SIG-M5 treated with dmso at 0.1 percent for 504 hours (cell line): ENCODE measurements at regions not wholly inside any gene's neighbourhood (a gene's known extent, or its start where the extent isn't known, plus 50 kb on each side); places are given as distances from the start of the nearest gene placed in this dataset.

Experiments
- DNase-seq: peaks from one replicate; lab custom pipeline; 2025; ENCODE audit not compliant: unreplicated experiment; lab: John Stamatoyannopoulos, UW

GRCh38 chr2:19300961-19301360, 57.5 kb downstream of the OSR1 start:
- no peak for DNase-seq

GRCh38 chr2:19299522-19299921, 58.9 kb downstream of the OSR1 start:
- DNase-seq, result no peak

- DNase-seq, result peak; percentile 5
Observed at GRCh38 chr2:19299032-19299431, 59.4 kb downstream of the OSR1 start.

- no peak for DNase-seq
Observed at GRCh38 chr2:19297716-19298115, 60.7 kb downstream of the OSR1 start.

GRCh38 chr2:19295998-19296502, 62.4 kb downstream of the OSR1 start:
- no peak for DNase-seq

GRCh38 chr2:19292007-19292406, 66.4 kb downstream of the OSR1 start:
- no peak for DNase-seq

GRCh38 chr2:19288291-19288690, 70.1 kb downstream of the OSR1 start:
- no peak for DNase-seq

GRCh38 chr2:19287324-19287723, 71.1 kb downstream of the OSR1 start:
- no peak for DNase-seq

- DNase-seq, result no peak
Observed at GRCh38 chr2:19282305-19282704, 76.1 kb downstream of the OSR1 start.

GRCh38 chr2:19274439-19274838, 84.0 kb downstream of the OSR1 start:
- no peak for DNase-seq

- DNase-seq, result no peak
Observed at GRCh38 chr2:19272941-19273470, 85.4 kb downstream of the OSR1 start.

GRCh38 chr2:19272039-19272438, 86.4 kb downstream of the OSR1 start:
- DNase-seq, result no peak

- no peak for DNase-seq
Observed at GRCh38 chr2:19264852-19265251, 93.6 kb downstream of the OSR1 start.

GRCh38 chr2:19262150-19262549, 96.3 kb downstream of the OSR1 start:
- no peak for DNase-seq

GRCh38 chr2:19261061-19261460, 97.4 kb downstream of the OSR1 start:
- no peak for DNase-seq

GRCh38 chr2:19256121-19256601, 102.3 kb downstream of the OSR1 start:
- peak; percentile 27 for DNase-seq

GRCh38 chr2:19255481-19255880, 102.9 kb downstream of the OSR1 start:
- DNase-seq, result no peak

- no peak for DNase-seq
Observed at GRCh38 chr2:19251554-19251953, 106.9 kb downstream of the OSR1 start.

GRCh38 chr2:19250906-19251305, 107.5 kb downstream of the OSR1 start:
- no peak for DNase-seq

- no peak for DNase-seq
Observed at GRCh38 chr2:19247186-19247585, 111.2 kb downstream of the OSR1 start.

- DNase-seq, result no peak
Observed at GRCh38 chr2:19246496-19246895, 111.9 kb downstream of the OSR1 start.

GRCh38 chr2:19244460-19245363, 113.7 kb downstream of the OSR1 start:
- no peak for DNase-seq
